ENCODE measurements at regions not wholly inside any gene's neighbourhood (a gene's known extent, or its start where the extent isn't known, plus 50 kb on each side); places are given as distances from the start of the nearest gene placed in this dataset.

DNA sequence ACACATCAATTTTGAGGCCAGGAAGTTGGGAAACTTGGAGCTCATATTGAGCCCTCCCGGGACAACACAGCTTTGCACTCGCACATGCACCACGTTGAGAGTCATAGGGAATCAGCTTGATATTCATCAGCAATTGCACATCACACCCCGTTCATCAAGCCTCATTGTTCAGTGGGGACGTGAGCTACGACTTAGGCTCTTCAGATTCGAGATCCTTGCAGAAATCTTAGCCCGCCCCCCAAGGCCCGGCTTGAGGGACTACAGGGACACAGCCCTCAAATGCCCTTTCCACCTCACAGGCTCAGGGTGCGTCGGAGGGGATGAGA, 93.0 kb upstream of the MAFB start:
- TF ChIP-seq, protein P1, sequence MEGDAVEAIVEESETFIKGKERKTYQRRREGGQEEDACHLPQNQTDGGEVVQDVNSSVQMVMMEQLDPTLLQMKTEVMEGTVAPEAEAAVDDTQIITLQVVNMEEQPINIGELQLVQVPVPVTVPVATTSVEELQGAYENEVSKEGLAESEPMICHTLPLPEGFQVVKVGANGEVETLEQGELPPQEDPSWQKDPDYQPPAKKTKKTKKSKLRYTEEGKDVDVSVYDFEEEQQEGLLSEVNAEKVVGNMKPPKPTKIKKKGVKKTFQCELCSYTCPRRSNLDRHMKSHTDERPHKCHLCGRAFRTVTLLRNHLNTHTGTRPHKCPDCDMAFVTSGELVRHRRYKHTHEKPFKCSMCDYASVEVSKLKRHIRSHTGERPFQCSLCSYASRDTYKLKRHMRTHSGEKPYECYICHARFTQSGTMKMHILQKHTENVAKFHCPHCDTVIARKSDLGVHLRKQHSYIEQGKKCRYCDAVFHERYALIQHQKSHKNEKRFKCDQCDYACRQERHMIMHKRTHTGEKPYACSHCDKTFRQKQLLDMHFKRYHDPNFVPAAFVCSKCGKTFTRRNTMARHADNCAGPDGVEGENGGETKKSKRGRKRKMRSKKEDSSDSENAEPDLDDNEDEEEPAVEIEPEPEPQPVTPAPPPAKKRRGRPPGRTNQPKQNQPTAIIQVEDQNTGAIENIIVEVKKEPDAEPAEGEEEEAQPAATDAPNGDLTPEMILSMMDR (IDR thresholded peaks at IDR 0.05) = no peak
- no peak for TF ChIP-seq POLR2A (IDR thresholded peaks at IDR 0.05)
